Heart left ventricle (tissue), 16 donors: ENCODE measurements at regions not wholly inside any gene's neighbourhood (a gene's known extent, or its start where the extent isn't known, plus 50 kb on each side); places are given as distances from the start of the nearest gene placed in this dataset.
"Not testable (repeated sequence)": the region's sequence is repeated elsewhere in the genome, so short reads cannot be mapped to it uniquely, and the experiment has no call there.

Experiments
- ATAC-seq, 4 donors: fragments of 200-7000 bp; cut with Tn5 transposase; one replicate each; pipeline ENCODE4 v1.9.1; 2020 to 2022; ENCODE audit warnings: moderate library complexity in 4 of 4, mild to moderate bottlenecking in 3 of 4, moderate number of reproducible peaks in 1 of 4
- DNase-seq, 5 donors: peaks; one replicate each; pipeline ENCODE4 v3.0.0-alpha.2; 2020
- H3K27ac ChIP-seq, 12 donors: fragments of 200-600 bp; sonication (generic) in 4 of 12; one replicate each; pipeline versions ENCODE4 v1.5.0 to v1.8.0; 2016 to 2022; ENCODE audit warnings: mild to moderate bottlenecking in 2 of 12
- H3K27me3 ChIP-seq, 9 donors: fragments of 200-600 bp; sonication (generic) in 2 of 9; one replicate each; pipeline versions ENCODE4 v1.5.1 to v1.8.0; 2016 to 2022; ENCODE audit warnings: mild to moderate bottlenecking in 3 of 9
- H3K36me3 ChIP-seq, 9 donors: fragments of 200-600 bp; sonication (generic) in 2 of 9; one replicate each; pipeline versions ENCODE4 v1.5.0 to v1.8.0; 2018 to 2022; ENCODE audit warnings: mild to moderate bottlenecking in 2 of 9
- H3K4me1 ChIP-seq, 12 donors: fragments of 200-600 bp; sonication (generic) in 4 of 12; one replicate each; pipeline versions ENCODE4 v1.5.0 to v1.8.0; 2016 to 2022; ENCODE audit warnings: mild to moderate bottlenecking in 3 of 12
- H3K4me3 ChIP-seq, 12 donors: fragments of 200-600 bp; sonication (generic) in 4 of 12; one replicate each; pipeline versions ENCODE4 v1.5.0 to v1.8.0; 2017 to 2022; ENCODE audit warnings: mild to moderate bottlenecking in 9 of 12, moderate library complexity in 4 of 12
- H3K9me3 ChIP-seq, 12 donors: fragments of 200-600 bp; sonication (generic) in 4 of 12; one replicate each; pipeline versions ENCODE4 v1.5.0 to v1.8.0; 2016 to 2022; ENCODE audit warnings: mild to moderate bottlenecking in 1 of 12
- CTCF ChIP-seq, 12 donors: fragments of 200-600 bp; sonication (generic) in 4 of 12; IDR thresholded peaks; one replicate each; pipeline versions ENCODE4 v1.5.0 to v1.8.0; 2018 to 2022; ENCODE audit warnings: antibody characterized with exemption in 12 of 12, mild to moderate bottlenecking in 5 of 12
- POLR2A ChIP-seq, 2 donors: fragments of 450-650 bp; IDR thresholded peaks; one replicate each; pipeline ENCODE4 v1.6.1; 2017; ENCODE audit warnings: antibody characterized with exemption in 2 of 2, mild to moderate bottlenecking in 2 of 2, moderate library complexity in 2 of 2
- WGBS, 4 donors: extraction: QIAGEN DNeasy Blood & Tissue Kit in 2 of 4; methylation state at CpG; one replicate each; pipeline versions ENCODE4 v1.1.5 to v1.1.7; 2013 to 2018; 5-methylcytosine and 5-hydroxymethylcytosine counted together
- intact Hi-C, 10 donors: fragments of 100-400 bp; cut with DNase I; formaldehyde crosslinking; loops; one replicate each; pipeline versions ENCODE4 v1.11.1 to v1.14.2; 2022
- donor health status: ischemic (EF 13 %, LVEDD 7.1; RV severe dilation, severe dysfunction).
- donor health status: healthy with polysubstance abuse.
- donor health status: DM: no; HTN: yes; CAD: no.
- donor health status: DM: no; HTN: no; CAD: no.
- donor health status: ischemic (EF 25% LVEDD 6.9; RV normal size, moderate dysfunction).
- donor health status: ischemic (EF 25% LVEDD 5.7; RV mildly dilated, moderate dysfunction).
- donor health status: healthy.
- donor health status: DM: yes; HTN: yes; CAD: no.
- donor health status: ischemic (EF 35%, LVEDD 5.7; RV mildly dilated, moderate dysfunction).
- donor health status: nonischemic (EF 11% LVEDD 7.7; RV severe dilation, severe dysfunction).
- donor health status: DM: yes; HTN: yes; CAD: no.
- donor health status: PGD.
- donor health status: ischemic (EF 29% LVEDD 5.4; RV normal size, mild dysfunction).
- donor health status: nonischemic (EF 23%, LVEDD 6.1; RV moderate dilation, normal function).

- no peak for ATAC-seq
- H3K27ac ChIP-seq: no peak overlapping the region
- intact Hi-C loops: no loop called here
- H3K9me3 ChIP-seq: no peaks in the 10 kb centered on the region
- H3K36me3 ChIP-seq: no peaks in the 10 kb centered on the region
- no peak overlapping the region for H3K4me3 ChIP-seq
- TF ChIP-seq CTCF (IDR thresholded peaks at IDR 0.05): no peak
- no peak for TF ChIP-seq POLR2A (IDR thresholded peaks at IDR 0.05)
- peaks cover 0 to 10% (median 0%) of the 10 kb centered on the region in 12 donors for H3K4me1 ChIP-seq
- WGBS, 4 donors: 57 to 77% (median 63%) methylated on average over 5 of the region's 5 CpGs
- no peaks in the 10 kb centered on the region for H3K27me3 ChIP-seq
- DNase-seq: no peak
Measured at GRCh38 chr2:113334147-113334546, 55.4 kb upstream of the PAX8 start.

GRCh38 chr2:113333735-113334134, 55.0 kb upstream of the PAX8 start:
- 59 to 78% (median 67%) methylated on average over 5 of the region's 5 CpGs for WGBS, 4 donors
- H3K4me3 ChIP-seq, ATAC-seq, intact Hi-C loops, H3K4me1 ChIP-seq, DNase-seq, H3K27ac ChIP-seq, H3K27me3 ChIP-seq, H3K36me3 ChIP-seq, H3K9me3 ChIP-seq: not testable (repeated sequence)

- H3K27ac ChIP-seq, H3K4me1 ChIP-seq, DNase-seq, intact Hi-C loops, H3K4me3 ChIP-seq, H3K27me3 ChIP-seq, H3K9me3 ChIP-seq, ATAC-seq, H3K36me3 ChIP-seq: not testable (repeated sequence)
- WGBS, 4 donors: 76 to 84% (median 81%) methylated on average over 5 of the region's 5 CpGs
Measured at GRCh38 chr2:113330060-113330767, 51.5 kb upstream of the PAX8 start.

GRCh38 chr2:113328973-113329372, 50.3 kb upstream of the PAX8 start:
- ATAC-seq: not testable (repeated sequence)

GRCh38 chr2:113328572-113328971, 49.9 kb upstream of the PAX8 start:
- H3K4me1 ChIP-seq: peaks cover 0 to 17% (median 3%) of the 10 kb centered on the region in 12 donors
- 89 to 97% (median 92%) methylated on average over 1 of the region's 1 CpG for WGBS, 4 donors
- H3K27ac ChIP-seq, DNase-seq, ATAC-seq, intact Hi-C loops, H3K4me3 ChIP-seq, H3K27me3 ChIP-seq, H3K9me3 ChIP-seq, H3K36me3 ChIP-seq: not testable (repeated sequence)

More at GRCh38 chr2:113328973-113329372, 50.3 kb upstream of the PAX8 start:
- peaks cover 0 to 15% (median 3%) of the 10 kb centered on the region in 12 donors for H3K4me1 ChIP-seq
- intact Hi-C loops, H3K36me3 ChIP-seq, H3K27me3 ChIP-seq, H3K9me3 ChIP-seq, H3K27ac ChIP-seq, H3K4me3 ChIP-seq, DNase-seq: not testable (repeated sequence)
- 90 to 94% (median 92%) methylated on average over 9 of the region's 9 CpGs for WGBS, 4 donors
